ENCODE measurements at regions not wholly inside any gene's neighbourhood (a gene's known extent, or its start where the extent isn't known, plus 50 kb on each side); places are given as distances from the start of the nearest gene placed in this dataset.
"Not testable (repeated sequence)": the region's sequence is repeated elsewhere in the genome, so short reads cannot be mapped to it uniquely, and the experiment has no call there.

GRCh38 chr7:16369855-16370254 is 51.5 kb downstream of the CRPPA start:
- Histone ChIP-seq H3K9ac (ENCODE audit: insufficient read depth, low read length) (no peak overlapping the region), H3K9me3 (ENCODE audit: control insufficient read depth, insufficient read depth, low read depth, low read length) (no peaks in the 10 kb centered on the region), H4K20me1 (ENCODE audit: control insufficient read depth, extremely low read depth, insufficient read depth, low read length) (no peaks in the 10 kb centered on the region), H3K4me3 (replicated peaks in 1 of 4; ENCODE audit: control extremely low read depth in 1 of 4, insufficient read depth in 1 of 4, low read depth in 3 of 4, low read length in 4 of 4) (no peak overlapping the region), H3K4me1 (ENCODE audit: control insufficient read depth, extremely low read depth, insufficient read depth, low read length) (no peaks in the 10 kb centered on the region), H3K27ac (ENCODE audit: insufficient read depth, low read length) (no peak overlapping the region), H2AFZ (ENCODE audit: low read length) (no peak overlapping the region), H3K27me3 (ENCODE audit: control insufficient read depth, insufficient read depth, low read length) (no peaks in the 10 kb centered on the region), H3K4me2 (ENCODE audit: extremely low read depth, insufficient read depth, low read length) (no peak overlapping the region), H3K36me3 (ENCODE audit: control insufficient read depth, insufficient read depth, low read length) (no peaks in the 10 kb centered on the region), H3K79me2 (ENCODE audit: control insufficient read depth, insufficient read depth, low read length) (no peaks in the 10 kb centered on the region)
- TF ChIP-seq, protein P1, sequence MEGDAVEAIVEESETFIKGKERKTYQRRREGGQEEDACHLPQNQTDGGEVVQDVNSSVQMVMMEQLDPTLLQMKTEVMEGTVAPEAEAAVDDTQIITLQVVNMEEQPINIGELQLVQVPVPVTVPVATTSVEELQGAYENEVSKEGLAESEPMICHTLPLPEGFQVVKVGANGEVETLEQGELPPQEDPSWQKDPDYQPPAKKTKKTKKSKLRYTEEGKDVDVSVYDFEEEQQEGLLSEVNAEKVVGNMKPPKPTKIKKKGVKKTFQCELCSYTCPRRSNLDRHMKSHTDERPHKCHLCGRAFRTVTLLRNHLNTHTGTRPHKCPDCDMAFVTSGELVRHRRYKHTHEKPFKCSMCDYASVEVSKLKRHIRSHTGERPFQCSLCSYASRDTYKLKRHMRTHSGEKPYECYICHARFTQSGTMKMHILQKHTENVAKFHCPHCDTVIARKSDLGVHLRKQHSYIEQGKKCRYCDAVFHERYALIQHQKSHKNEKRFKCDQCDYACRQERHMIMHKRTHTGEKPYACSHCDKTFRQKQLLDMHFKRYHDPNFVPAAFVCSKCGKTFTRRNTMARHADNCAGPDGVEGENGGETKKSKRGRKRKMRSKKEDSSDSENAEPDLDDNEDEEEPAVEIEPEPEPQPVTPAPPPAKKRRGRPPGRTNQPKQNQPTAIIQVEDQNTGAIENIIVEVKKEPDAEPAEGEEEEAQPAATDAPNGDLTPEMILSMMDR (conservative IDR thresholded peaks at IDR 0.05 in 1 of 2, IDR thresholded peaks at IDR 0.05 in 1 of 2; ENCODE audit: low read depth in 1 of 2, low read length in 2 of 2) = no peak
- TF ChIP-seq EZH2 (IDR thresholded peaks at IDR 0.05; ENCODE audit: low read length, missing control alignments) = no peak
- no peak for DNase-seq (ENCODE audit: low read depth in 2 of 2)

DNA sequence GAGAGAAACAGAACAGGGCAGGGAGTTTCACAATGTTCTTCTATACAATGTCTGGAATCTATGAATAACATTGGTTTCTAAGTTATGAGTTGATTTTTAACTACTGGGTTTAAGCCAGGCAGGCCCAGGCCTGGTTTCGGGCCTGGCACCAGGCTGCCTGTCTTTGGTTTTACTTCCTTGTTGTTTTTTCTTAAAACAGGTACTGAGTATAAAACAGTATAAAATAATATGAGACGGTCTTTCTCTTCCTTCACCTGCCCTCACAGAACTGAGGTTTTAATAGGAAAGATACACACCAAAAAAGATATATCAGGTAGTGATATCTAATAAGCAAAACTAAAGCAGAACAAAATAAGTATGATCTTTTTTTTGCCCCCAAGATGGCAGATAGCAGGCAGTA is 52.0 kb downstream of the CRPPA start:
- not testable (repeated sequence) for H3K27me3 ChIP-seq (ENCODE audit: control insufficient read depth, insufficient read depth, low read length); H2AFZ ChIP-seq (ENCODE audit: low read length); H3K4me1 ChIP-seq (ENCODE audit: control insufficient read depth, extremely low read depth, insufficient read depth, low read length); H3K79me2 ChIP-seq (ENCODE audit: control insufficient read depth, insufficient read depth, low read length); H3K36me3 ChIP-seq (ENCODE audit: control insufficient read depth, insufficient read depth, low read length); H3K4me2 ChIP-seq (ENCODE audit: extremely low read depth, insufficient read depth, low read length); DNase-seq (ENCODE audit: low read depth in 2 of 2); H3K27ac ChIP-seq (ENCODE audit: insufficient read depth, low read length); H3K4me3 ChIP-seq (replicated peaks in 1 of 4; ENCODE audit: control extremely low read depth in 1 of 4, insufficient read depth in 1 of 4, low read depth in 3 of 4, low read length in 4 of 4); H4K20me1 ChIP-seq (ENCODE audit: control insufficient read depth, extremely low read depth, insufficient read depth, low read length); H3K9me3 ChIP-seq (ENCODE audit: control insufficient read depth, insufficient read depth, low read depth, low read length); H3K9ac ChIP-seq (ENCODE audit: insufficient read depth, low read length)

DNA sequence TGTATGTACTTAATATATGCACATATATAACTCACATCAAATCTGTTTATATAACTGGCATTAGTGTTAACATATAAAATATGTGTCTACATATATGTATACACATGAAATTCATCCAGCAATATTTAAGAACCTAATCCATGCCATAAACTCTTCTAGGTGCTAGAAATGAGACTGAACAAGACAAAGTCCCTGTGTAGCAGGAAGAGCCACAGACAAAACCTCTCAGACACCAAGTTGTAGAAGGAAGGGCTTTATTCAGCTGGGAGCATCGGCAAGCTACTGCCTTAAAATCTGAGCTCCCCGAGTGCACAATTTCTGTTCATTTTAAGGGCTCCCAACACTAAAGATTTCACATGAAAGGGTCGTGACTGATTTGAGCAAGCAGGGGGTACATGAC is 52.5 kb downstream of the CRPPA start:
- Histone ChIP-seq H3K36me3 (ENCODE audit: control insufficient read depth, insufficient read depth, low read length) (no peaks in the 10 kb centered on the region), H3K9me3 (ENCODE audit: control insufficient read depth, insufficient read depth, low read depth, low read length) (no peaks in the 10 kb centered on the region), H3K4me3 (replicated peaks in 1 of 4; ENCODE audit: control extremely low read depth in 1 of 4, insufficient read depth in 1 of 4, low read depth in 3 of 4, low read length in 4 of 4) (no peak overlapping the region), H3K27ac (ENCODE audit: insufficient read depth, low read length) (no peak overlapping the region), H3K27me3 (ENCODE audit: control insufficient read depth, insufficient read depth, low read length) (no peaks in the 10 kb centered on the region), H3K9ac (ENCODE audit: insufficient read depth, low read length) (no peak overlapping the region), H2AFZ (ENCODE audit: low read length) (no peak overlapping the region), H3K4me2 (ENCODE audit: extremely low read depth, insufficient read depth, low read length) (no peak overlapping the region), H4K20me1 (ENCODE audit: control insufficient read depth, extremely low read depth, insufficient read depth, low read length) (no peaks in the 10 kb centered on the region), H3K4me1 (ENCODE audit: control insufficient read depth, extremely low read depth, insufficient read depth, low read length) (no peaks in the 10 kb centered on the region), H3K79me2 (ENCODE audit: control insufficient read depth, insufficient read depth, low read length) (no peaks in the 10 kb centered on the region)
- DNase-seq (ENCODE audit: low read depth in 2 of 2) = no peak
- no peak for TF ChIP-seq EZH2 (IDR thresholded peaks at IDR 0.05; ENCODE audit: low read length, missing control alignments)
- TF ChIP-seq, protein P1 (conservative IDR thresholded peaks at IDR 0.05 in 1 of 2, IDR thresholded peaks at IDR 0.05 in 1 of 2; ENCODE audit: low read depth in 1 of 2, low read length in 2 of 2) = no peak

DNA sequence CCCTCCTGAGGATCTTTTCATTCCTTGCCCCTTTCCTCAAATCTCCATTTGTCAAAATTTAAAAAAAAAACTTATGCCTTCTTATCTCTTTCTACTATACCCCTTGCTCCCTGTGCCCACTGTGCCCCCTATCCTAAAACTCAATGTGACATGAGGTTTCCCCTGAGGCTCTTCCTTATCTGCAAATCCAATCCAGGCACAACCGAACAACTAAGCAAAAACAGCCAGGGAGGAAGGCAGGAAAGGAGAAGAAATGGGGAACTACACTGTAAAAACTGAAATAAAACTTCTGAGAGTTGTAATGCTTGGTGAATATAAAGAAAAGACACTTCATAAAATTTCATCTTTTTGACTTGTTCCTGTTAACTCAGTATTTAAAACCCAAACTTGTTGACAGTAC is 54.2 kb downstream of the CRPPA start:
- H2AFZ ChIP-seq (ENCODE audit: low read length) = no peak overlapping the region
- H3K4me1 ChIP-seq (ENCODE audit: control insufficient read depth, extremely low read depth, insufficient read depth, low read length) = no peaks in the 10 kb centered on the region
- no peak for TF ChIP-seq EZH2 (IDR thresholded peaks at IDR 0.05; ENCODE audit: low read length, missing control alignments)
- TF ChIP-seq, protein P1 (conservative IDR thresholded peaks at IDR 0.05 in 1 of 2, IDR thresholded peaks at IDR 0.05 in 1 of 2; ENCODE audit: low read depth in 1 of 2, low read length in 2 of 2) = no peak
- H3K4me3 ChIP-seq (replicated peaks in 1 of 4; ENCODE audit: control extremely low read depth in 1 of 4, insufficient read depth in 1 of 4, low read depth in 3 of 4, low read length in 4 of 4) = no peak overlapping the region
- H3K36me3 ChIP-seq (ENCODE audit: control insufficient read depth, insufficient read depth, low read length) = no peaks in the 10 kb centered on the region
- H3K27ac ChIP-seq (ENCODE audit: insufficient read depth, low read length) = no peak overlapping the region
- H3K9me3 ChIP-seq (ENCODE audit: control insufficient read depth, insufficient read depth, low read depth, low read length) = no peaks in the 10 kb centered on the region
- no peak overlapping the region for H3K4me2 ChIP-seq (ENCODE audit: extremely low read depth, insufficient read depth, low read length)
- DNase-seq (ENCODE audit: low read depth in 2 of 2) = no peak
- no peaks in the 10 kb centered on the region for H4K20me1 ChIP-seq (ENCODE audit: control insufficient read depth, extremely low read depth, insufficient read depth, low read length)
- no peaks in the 10 kb centered on the region for H3K79me2 ChIP-seq (ENCODE audit: control insufficient read depth, insufficient read depth, low read length)
- H3K9ac ChIP-seq (ENCODE audit: insufficient read depth, low read length) = no peak overlapping the region
- no peaks in the 10 kb centered on the region for H3K27me3 ChIP-seq (ENCODE audit: control insufficient read depth, insufficient read depth, low read length)
